ENCODE measurements at regions not wholly inside any gene's neighbourhood (a gene's known extent, or its start where the extent isn't known, plus 50 kb on each side); places are given as distances from the start of the nearest gene placed in this dataset.

GRCh38 chr18:56076723-56077122, 488.7 kb upstream of the TCF4 start:
- TF ChIP-seq CTCF (IDR thresholded peaks at IDR 0.05; ENCODE audit: control extremely low read depth in 1 of 3, insufficient read depth in 1 of 3, low read depth in 1 of 3, low read length in 3 of 3) (no peak), MAFK (IDR thresholded peaks at IDR 0.05; ENCODE audit: low read depth, low read length) (no peak), CHD2 (IDR thresholded peaks at IDR 0.05; ENCODE audit: low read length) (no peak), BACH1 (IDR thresholded peaks at IDR 0.05; ENCODE audit: low read length) (no peak), CREB1 (IDR thresholded peaks at IDR 0.05) (no peak), GABPA (IDR thresholded peaks at IDR 0.05; ENCODE audit: borderline replicate concordance, insufficient read depth, low read length) (no peak), POLR2A (IDR thresholded peaks at IDR 0.05; ENCODE audit: control extremely low read depth in 1 of 2, low read depth in 2 of 2, low read length in 2 of 2) (no peak), EP300 (IDR thresholded peaks at IDR 0.05; ENCODE audit: borderline replicate concordance in 1 of 2, low read depth in 2 of 2, low read length in 2 of 2) (no peak), POLR2AphosphoS5 (IDR thresholded peaks at IDR 0.05; ENCODE audit: low read depth, low read length) (no peak)

Data from H1 (cell line).